Trophoblast cell (in vitro differentiated cells and primary cell): ENCODE measurements at regions not wholly inside any gene's neighbourhood (a gene's known extent, or its start where the extent isn't known, plus 50 kb on each side); places are given as distances from the start of the nearest gene placed in this dataset.

ENCODE experiments used
- DNase-seq, 2 donors: peaks; one replicate each; pipeline ENCODE4 v3.0.0-alpha.2; 2016
- H2AFZ ChIP-seq: 2 replicates; pipeline ENCODE4 v1.6.1; 2013; ENCODE audit warnings: low read length, moderate library complexity, mild to moderate bottlenecking; ENCODE audit not compliant: insufficient read depth, poor library complexity
- H2AK5ac ChIP-seq: 2 replicates; pipeline ENCODE4 v1.6.1; 2013; ENCODE audit warnings: mild to moderate bottlenecking, low read length
- H2BK120ac ChIP-seq: 2 replicates; pipeline ENCODE4 v1.6.1; 2013; ENCODE audit warnings: low read length, mild to moderate bottlenecking, moderate library complexity; ENCODE audit not compliant: insufficient read depth, poor library complexity
- H2BK12ac ChIP-seq: 2 replicates; pipeline ENCODE4 v1.6.1; 2013; ENCODE audit warnings: mild to moderate bottlenecking, low read length, moderate library complexity
- H2BK5ac ChIP-seq: 2 replicates; pipeline ENCODE4 v1.6.1; 2013; ENCODE audit warnings: low read length, low read depth, moderate library complexity, mild to moderate bottlenecking; ENCODE audit not compliant: poor library complexity
- H3K14ac ChIP-seq: 2 replicates; pipeline ENCODE4 v1.6.1; 2013; ENCODE audit warnings: mild to moderate bottlenecking, low read length
- H3K18ac ChIP-seq: 2 replicates; pipeline ENCODE4 v1.6.1; 2013; ENCODE audit warnings: mild to moderate bottlenecking, low read length
- H3K23ac ChIP-seq: 2 replicates; pipeline ENCODE4 v1.6.1; 2013; ENCODE audit warnings: low read length
- H3K27ac ChIP-seq: 2 replicates; pipeline ENCODE4 v1.5.1; 2013; ENCODE audit warnings: low read depth, mild to moderate bottlenecking, inconsistent platforms, low read length, moderate library complexity
- H3K27me3 ChIP-seq: 2 replicates; pipeline ENCODE4 v1.6.1; 2013; ENCODE audit warnings: inconsistent platforms, mild to moderate bottlenecking, low read length, moderate library complexity; ENCODE audit not compliant: insufficient read depth
- H3K36me3 ChIP-seq, 2 experiments: 1 replicate in 1 of 2; 2 replicates in 1 of 2; pipeline ENCODE4 v1.6.1; 2013; ENCODE audit warnings: low read length in 2 of 2, mild to moderate bottlenecking in 2 of 2, moderate library complexity in 1 of 2; ENCODE audit not compliant: insufficient read depth in 2 of 2, control insufficient read depth in 1 of 2
- H3K4ac ChIP-seq: 2 replicates; pipeline ENCODE4 v1.6.1; 2013; ENCODE audit warnings: low read depth, mild to moderate bottlenecking, low read length, moderate library complexity
- H3K4me1 ChIP-seq, 2 experiments: 1 replicate in 1 of 2; 2 replicates in 1 of 2; pipeline ENCODE4 v1.6.1; 2013; ENCODE audit warnings: low read length in 2 of 2, mild to moderate bottlenecking in 2 of 2, moderate library complexity in 1 of 2; ENCODE audit not compliant: insufficient read depth in 2 of 2, control insufficient read depth in 1 of 2
- H3K4me2 ChIP-seq: 2 replicates; pipeline ENCODE4 v1.6.1; 2013; ENCODE audit warnings: inconsistent platforms, mild to moderate bottlenecking, low read length, moderate library complexity
- H3K4me3 ChIP-seq: 2 replicates; pipeline ENCODE4 v1.5.1; 2013; ENCODE audit warnings: mild to moderate bottlenecking, low read depth, low read length, inconsistent platforms
- H3K79me1 ChIP-seq: one replicate; pipeline ENCODE4 v1.6.1; 2013; ENCODE audit warnings: low read length
- H3K79me2 ChIP-seq: 2 replicates; pipeline ENCODE4 v1.6.1; 2013; ENCODE audit warnings: low read length, mild to moderate bottlenecking; ENCODE audit not compliant: control insufficient read depth, insufficient read depth, poor library complexity
- H3K9ac ChIP-seq: 2 replicates; pipeline ENCODE4 v1.6.1; 2013; ENCODE audit warnings: mild to moderate bottlenecking, low read length
- H3K9me3 ChIP-seq: 2 replicates; pipeline ENCODE4 v1.6.1; 2013; ENCODE audit warnings: low read depth, mild to moderate bottlenecking, control low read depth, inconsistent platforms, low read length; ENCODE audit not compliant: insufficient read depth
- H4K12ac ChIP-seq: 2 replicates; pipeline ENCODE4 v1.6.1; 2013; ENCODE audit warnings: low read depth, mild to moderate bottlenecking, low read length, moderate library complexity
- H4K8ac ChIP-seq: 2 replicates; pipeline ENCODE4 v1.6.1; 2013; ENCODE audit warnings: low read depth, mild to moderate bottlenecking, low read length, moderate library complexity
- H4K91ac ChIP-seq: one replicate; pipeline ENCODE4 v1.6.1; 2013; ENCODE audit warnings: low read depth, mild to moderate bottlenecking, low read length, moderate library complexity
- WGBS: extraction: QIAGEN DNeasy Blood & Tissue Kit; methylation state at CpG from one replicate; pipeline ENCODE4 v1.1.7; 2013; ENCODE audit warnings: missing lambda C conversion rate; ENCODE audit not compliant: insufficient read length, insufficient coverage; ENCODE audit errors: extremely low coverage; 5-methylcytosine and 5-hydroxymethylcytosine counted together

- no CpG with 5 or more reads among the region's 1 CpG for WGBS
- H3K27me3 ChIP-seq: no peaks in the 10 kb centered on the region
- H3K9me3 ChIP-seq: peaks cover 4% of the 10 kb centered on the region
- H3K27ac ChIP-seq: no peak overlapping the region
- H3K18ac ChIP-seq: no peak overlapping the region
- no peak overlapping the region for H4K91ac ChIP-seq
- peaks cover 0 to 1% of the 10 kb centered on the region in 2 experiments for H3K36me3 ChIP-seq
- H2BK12ac ChIP-seq: no peak overlapping the region
- H2BK5ac ChIP-seq: no peak overlapping the region
- H3K14ac ChIP-seq: no peak overlapping the region
- no peak overlapping the region for H4K8ac ChIP-seq
- no peak overlapping the region for H2AK5ac ChIP-seq
- no peak overlapping the region for H2AFZ ChIP-seq
- H3K23ac ChIP-seq: no peak overlapping the region
- H3K9ac ChIP-seq: no peak overlapping the region
- no peaks in the 10 kb centered on the region for H3K4me1 ChIP-seq
- DNase-seq: no peak
- no peaks in the 10 kb centered on the region for H3K79me1 ChIP-seq
- H3K79me2 ChIP-seq: no peaks in the 10 kb centered on the region
- H3K4me3 ChIP-seq: no peak overlapping the region
- no peak overlapping the region for H2BK120ac ChIP-seq
- no peak overlapping the region for H3K4me2 ChIP-seq
- H3K4ac ChIP-seq: no peak overlapping the region
- H4K12ac ChIP-seq: no peak overlapping the region
Measured at GRCh38 chr2:146489386-146489785, 1355.4 kb upstream of the ACVR2A start.

- no peak overlapping the region for H2AFZ ChIP-seq
- H4K8ac ChIP-seq: no peak overlapping the region
- H3K23ac ChIP-seq: no peak overlapping the region
- H4K91ac ChIP-seq: no peak overlapping the region
- H4K12ac ChIP-seq: no peak overlapping the region
- H3K4me3 ChIP-seq: no peak overlapping the region
- no peaks in the 10 kb centered on the region for H3K36me3 ChIP-seq
- no peak overlapping the region for H2AK5ac ChIP-seq
- no peak overlapping the region for H3K4ac ChIP-seq
- no peak overlapping the region for H3K27ac ChIP-seq
- no peaks in the 10 kb centered on the region for H3K4me1 ChIP-seq
- H2BK120ac ChIP-seq: no peak overlapping the region
- no peaks in the 10 kb centered on the region for H3K79me2 ChIP-seq
- no peak overlapping the region for H2BK5ac ChIP-seq
- H3K4me2 ChIP-seq: no peak overlapping the region
- no peak overlapping the region for H2BK12ac ChIP-seq
- no peak overlapping the region for H3K9ac ChIP-seq
- H3K27me3 ChIP-seq: no peaks in the 10 kb centered on the region
- H3K79me1 ChIP-seq: no peaks in the 10 kb centered on the region
- no peak for DNase-seq
- no peak overlapping the region for H3K14ac ChIP-seq
- WGBS: no CpG with 5 or more reads among the region's 1 CpG
- no peak overlapping the region for H3K18ac ChIP-seq
- H3K9me3 ChIP-seq: no peaks in the 10 kb centered on the region
Measured at GRCh38 chr2:146481629-146482028, 1363.2 kb upstream of the ACVR2A start.

- H3K18ac ChIP-seq: no peak overlapping the region
- no peak overlapping the region for H2AK5ac ChIP-seq
- H2BK5ac ChIP-seq: no peak overlapping the region
- no peaks in the 10 kb centered on the region for H3K79me1 ChIP-seq
- H2AFZ ChIP-seq: no peak overlapping the region
- H3K27ac ChIP-seq: no peak overlapping the region
- H3K9me3 ChIP-seq: no peaks in the 10 kb centered on the region
- no peak overlapping the region for H3K4me2 ChIP-seq
- H4K8ac ChIP-seq: no peak overlapping the region
- H3K27me3 ChIP-seq: no peaks in the 10 kb centered on the region
- H3K4me3 ChIP-seq: no peak overlapping the region
- H3K4me1 ChIP-seq: no peaks in the 10 kb centered on the region
- H4K12ac ChIP-seq: no peak overlapping the region
- no CpG with 5 or more reads among the region's 5 CpGs for WGBS
- H3K79me2 ChIP-seq: no peaks in the 10 kb centered on the region
- no peak overlapping the region for H3K23ac ChIP-seq
- H3K14ac ChIP-seq: no peak overlapping the region
- no peak overlapping the region for H2BK12ac ChIP-seq
- no peak overlapping the region for H4K91ac ChIP-seq
- H2BK120ac ChIP-seq: no peak overlapping the region
- H3K36me3 ChIP-seq: no peaks in the 10 kb centered on the region
- H3K4ac ChIP-seq: no peak overlapping the region
- no peak for DNase-seq
- peak overlapping the region; percentile 33 for H3K9ac ChIP-seq
Measured at GRCh38 chr2:146477383-146477782, 1367.4 kb upstream of the ACVR2A start.

GRCh38 chr2:146468578-146468977 lies 1376.3 kb upstream of the ACVR2A start:
- Histone ChIP-seq H3K4me3 (no peak overlapping the region), H3K27me3 (no peaks in the 10 kb centered on the region), H3K14ac (no peak overlapping the region), H3K4me2 (no peak overlapping the region), H3K18ac (no peak overlapping the region), H4K8ac (no peak overlapping the region), H4K12ac (no peak overlapping the region), H2BK12ac (no peak overlapping the region), H3K9me3 (peaks cover 4% of the 10 kb centered on the region), H3K9ac (no peak overlapping the region), H2AFZ (no peak overlapping the region), H3K79me2 (no peaks in the 10 kb centered on the region), H3K79me1 (no peaks in the 10 kb centered on the region), H3K4ac (no peak overlapping the region), H2AK5ac (no peak overlapping the region), H2BK120ac (no peak overlapping the region), H4K91ac (no peak overlapping the region), H3K36me3 (no peaks in the 10 kb centered on the region), H3K23ac (no peak overlapping the region), H3K4me1 (no peaks in the 10 kb centered on the region), H3K27ac (no peak overlapping the region), H2BK5ac (no peak overlapping the region)
- DNase-seq: no peak
- no CpG with 5 or more reads among the region's 3 CpGs for WGBS
